Lower lobe of right lung (tissue), 2 donors: ENCODE measurements at regions not wholly inside any gene's neighbourhood (a gene's known extent, or its start where the extent isn't known, plus 50 kb on each side); places are given as distances from the start of the nearest gene placed in this dataset.

Experiments used
- ATAC-seq, 2 donors: fragments of 200-7000 bp; cut with Tn5 transposase; one replicate each; pipeline ENCODE4 v1.9.1; 2020 to 2022; ENCODE audit warnings: mild to moderate bottlenecking in 2 of 2, moderate library complexity in 2 of 2
- DNase-seq: peaks from one replicate; pipeline ENCODE4 v3.0.0-alpha.2; 2020
- H3K27ac ChIP-seq: fragments of 200-600 bp; one replicate; pipeline ENCODE4 v1.8.0; 2022
- H3K27me3 ChIP-seq: fragments of 200-600 bp; one replicate; pipeline ENCODE4 v1.8.0; 2022; ENCODE audit warnings: low read depth
- H3K36me3 ChIP-seq: fragments of 200-600 bp; one replicate; pipeline ENCODE4 v1.8.0; 2022; ENCODE audit warnings: mild to moderate bottlenecking
- H3K4me1 ChIP-seq: fragments of 200-600 bp; one replicate; pipeline ENCODE4 v1.8.0; 2022
- H3K4me3 ChIP-seq: fragments of 200-600 bp; one replicate; pipeline ENCODE4 v1.8.0; 2022; ENCODE audit warnings: mild to moderate bottlenecking
- H3K9me3 ChIP-seq: fragments of 200-600 bp; one replicate; pipeline ENCODE4 v1.8.0; 2022
- intact Hi-C: fragments of 100-400 bp; cut with DNase I; formaldehyde crosslinking; loops from one replicate; pipeline ENCODE4 v1.11.0; 2022
- TF ChIP-seq, protein P1 (sequence below): fragments of 200-600 bp; IDR thresholded peaks from one replicate; pipeline ENCODE4 v1.8.0; 2022; ENCODE audit warnings: antibody characterized with exemption, mild to moderate bottlenecking
- donor health status: DM: no; HTN: yes; CAD: no; lungs with severe emphysema.

DNA sequence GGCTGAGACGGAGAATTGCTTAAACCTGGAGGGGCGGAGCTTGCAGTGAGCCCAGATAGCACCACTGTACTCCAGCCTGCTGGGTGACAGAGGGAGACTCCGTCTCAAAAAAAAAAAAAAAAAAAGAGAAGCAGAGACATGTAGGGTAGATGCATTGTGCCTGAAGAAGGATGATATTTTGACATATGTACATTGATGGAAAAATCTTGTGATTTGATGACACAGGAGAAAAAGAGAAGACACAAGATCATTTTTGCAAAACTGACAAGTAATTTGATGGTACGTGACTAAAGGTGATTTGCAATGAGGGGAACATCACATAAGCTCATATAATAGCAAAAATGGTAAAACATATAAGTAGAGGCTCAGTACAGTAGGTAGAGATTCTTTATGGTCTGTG lies 340.1 kb upstream of the FSTL5 start:
- DNase-seq, result no peak
- no peaks in the 10 kb centered on the region for H3K4me1 ChIP-seq
- intact Hi-C loops, result no loop called here
- TF ChIP-seq, protein P1, sequence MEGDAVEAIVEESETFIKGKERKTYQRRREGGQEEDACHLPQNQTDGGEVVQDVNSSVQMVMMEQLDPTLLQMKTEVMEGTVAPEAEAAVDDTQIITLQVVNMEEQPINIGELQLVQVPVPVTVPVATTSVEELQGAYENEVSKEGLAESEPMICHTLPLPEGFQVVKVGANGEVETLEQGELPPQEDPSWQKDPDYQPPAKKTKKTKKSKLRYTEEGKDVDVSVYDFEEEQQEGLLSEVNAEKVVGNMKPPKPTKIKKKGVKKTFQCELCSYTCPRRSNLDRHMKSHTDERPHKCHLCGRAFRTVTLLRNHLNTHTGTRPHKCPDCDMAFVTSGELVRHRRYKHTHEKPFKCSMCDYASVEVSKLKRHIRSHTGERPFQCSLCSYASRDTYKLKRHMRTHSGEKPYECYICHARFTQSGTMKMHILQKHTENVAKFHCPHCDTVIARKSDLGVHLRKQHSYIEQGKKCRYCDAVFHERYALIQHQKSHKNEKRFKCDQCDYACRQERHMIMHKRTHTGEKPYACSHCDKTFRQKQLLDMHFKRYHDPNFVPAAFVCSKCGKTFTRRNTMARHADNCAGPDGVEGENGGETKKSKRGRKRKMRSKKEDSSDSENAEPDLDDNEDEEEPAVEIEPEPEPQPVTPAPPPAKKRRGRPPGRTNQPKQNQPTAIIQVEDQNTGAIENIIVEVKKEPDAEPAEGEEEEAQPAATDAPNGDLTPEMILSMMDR, result no peak
- H3K36me3 ChIP-seq, result no peaks in the 10 kb centered on the region
- no peaks in the 10 kb centered on the region for H3K27me3 ChIP-seq
- no peaks in the 10 kb centered on the region for H3K9me3 ChIP-seq
- no peak overlapping the region for H3K27ac ChIP-seq
- ATAC-seq, result no peak
- H3K4me3 ChIP-seq, result no peak overlapping the region

DNA sequence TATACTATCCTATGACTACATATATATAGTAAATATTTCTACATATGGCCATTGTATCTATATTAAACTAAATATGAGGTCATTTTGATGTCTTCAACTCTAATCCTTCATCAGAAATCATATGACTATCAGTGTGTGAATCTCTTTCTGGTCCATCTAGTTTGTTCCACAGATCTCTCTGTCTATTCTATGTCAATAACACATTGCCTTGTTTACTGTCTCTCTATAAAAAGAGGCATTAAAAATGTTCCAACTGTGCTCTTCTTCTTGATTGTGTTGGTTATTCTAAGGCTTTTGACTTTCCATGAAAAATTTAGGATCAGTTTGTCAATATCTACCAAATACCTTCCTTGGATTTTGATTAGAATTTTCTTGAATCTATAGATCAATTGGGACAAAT lies 338.3 kb upstream of the FSTL5 start:
- no peak overlapping the region for H3K27ac ChIP-seq
- no peaks in the 10 kb centered on the region for H3K4me1 ChIP-seq
- DNase-seq (no peak), ATAC-seq (no peak)
- TF ChIP-seq, protein P1, result no peak
- no peak overlapping the region for H3K4me3 ChIP-seq
- no peaks in the 10 kb centered on the region for H3K36me3 ChIP-seq
- intact Hi-C loops, result no loop called here
- H3K9me3 ChIP-seq, result no peaks in the 10 kb centered on the region
- H3K27me3 ChIP-seq, result no peaks in the 10 kb centered on the region

DNA sequence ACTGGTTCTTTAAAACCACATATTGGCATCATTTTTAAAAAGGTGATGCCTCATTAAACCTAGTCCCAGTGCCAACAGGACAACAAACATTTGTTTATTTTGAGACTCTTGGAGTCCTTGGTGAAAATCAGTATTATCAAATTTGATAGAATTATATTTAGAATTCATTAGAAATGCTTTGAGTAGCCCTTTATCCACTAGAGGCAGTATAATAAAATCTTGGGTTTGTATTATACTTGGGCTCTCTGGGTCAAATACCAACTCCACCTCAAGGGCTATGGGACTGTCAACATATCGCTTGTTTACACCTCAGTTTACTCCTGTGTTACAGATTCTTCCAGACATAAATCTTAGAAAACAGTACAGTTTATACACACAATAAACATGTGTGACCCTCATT lies 335.7 kb upstream of the FSTL5 start:
- no peak for DNase-seq
- intact Hi-C loops, result loop anchor here (5.0 kb wide), 1 partner anchor 833 kb away; the partner anchor contains the start of gene NPY1R
- no peak for ATAC-seq
- Histone ChIP-seq H3K36me3 (no peaks in the 10 kb centered on the region), H3K4me1 (no peaks in the 10 kb centered on the region), H3K9me3 (no peaks in the 10 kb centered on the region), H3K27ac (no peak overlapping the region), H3K27me3 (no peaks in the 10 kb centered on the region), H3K4me3 (no peak overlapping the region)
- TF ChIP-seq, protein P1, result peak; percentile 25

DNA sequence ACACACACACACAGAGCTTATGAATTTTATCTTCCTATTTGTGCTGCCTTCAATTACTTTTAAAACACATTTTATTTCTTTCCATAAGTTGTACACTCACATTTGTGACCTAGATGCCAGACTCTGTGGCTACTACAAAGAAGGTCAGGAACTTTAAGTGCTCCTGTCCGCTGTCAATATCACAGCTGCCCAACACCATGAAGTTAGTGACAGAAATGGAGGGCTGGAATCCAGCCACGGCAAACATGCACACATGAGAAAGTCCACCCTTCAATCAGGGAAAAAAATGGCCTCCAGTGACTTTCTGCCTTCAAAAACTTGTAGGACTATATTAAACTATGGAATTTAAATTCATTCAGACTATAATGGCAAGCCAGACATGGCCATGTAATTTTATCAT lies 334.4 kb upstream of the FSTL5 start:
- H3K4me1 ChIP-seq, result no peaks in the 10 kb centered on the region
- DNase-seq (no peak), ATAC-seq (peak in 1 of 2 donors; percentile 49)
- H3K9me3 ChIP-seq, result no peaks in the 10 kb centered on the region
- H3K36me3 ChIP-seq, result no peaks in the 10 kb centered on the region
- H3K27me3 ChIP-seq, result no peaks in the 10 kb centered on the region
- no peak overlapping the region for H3K27ac ChIP-seq
- no peak overlapping the region for H3K4me3 ChIP-seq
- TF ChIP-seq, protein P1, result no peak
- intact Hi-C loops, result loop anchor here (5.0 kb wide), 1 partner anchor 834 kb away; the partner anchor contains the start of gene NPY1R

DNA sequence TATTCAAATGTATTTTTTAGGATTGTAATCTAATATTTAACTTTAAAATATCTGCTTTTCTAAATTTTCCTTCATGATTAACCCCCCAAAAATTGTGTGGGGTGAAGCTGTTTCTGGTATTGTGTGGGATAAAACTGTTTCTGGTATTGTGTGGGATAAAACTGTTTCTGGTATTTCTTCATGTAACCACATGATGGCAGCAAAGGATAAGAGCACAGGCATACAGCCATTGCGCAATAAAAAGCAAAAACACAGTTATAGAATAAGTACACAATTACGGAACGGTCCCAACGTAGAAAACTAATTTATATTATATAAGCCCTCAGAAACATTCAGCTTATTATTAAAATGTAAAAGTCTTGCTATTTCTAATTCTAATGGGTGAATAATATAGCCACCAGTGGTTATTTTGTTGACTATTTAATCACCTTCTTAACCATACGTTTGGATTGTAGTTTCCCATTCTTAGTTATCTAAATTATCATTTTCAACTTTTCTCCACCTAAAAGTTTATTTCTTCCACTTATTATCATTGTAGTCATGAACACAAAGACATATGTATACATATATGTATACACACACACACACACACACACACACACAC lies 333.9 kb upstream of the FSTL5 start:
- no peak for DNase-seq
- Histone ChIP-seq H3K4me1 (no peaks in the 10 kb centered on the region), H3K27me3 (no peaks in the 10 kb centered on the region), H3K27ac (no peak overlapping the region), H3K36me3 (no peaks in the 10 kb centered on the region), H3K4me3 (no peak overlapping the region), H3K9me3 (no peaks in the 10 kb centered on the region)
- intact Hi-C loops, result loop anchor here (5.0 kb wide), 1 partner anchor 835 kb away; the partner anchor contains the start of gene NPY1R
- peak; percentile 83 to 84 for ATAC-seq
- TF ChIP-seq, protein P1, result peak; percentile 75
